OCI-LY1 (cell line): ENCODE measurements at regions not wholly inside any gene's neighbourhood (a gene's known extent, or its start where the extent isn't known, plus 50 kb on each side); places are given as distances from the start of the nearest gene placed in this dataset.

Source experiments
- CTCF ChIP-seq: fragments of 200-600 bp; sonication (generic), shearing (Covaris generic); IDR thresholded peaks from 2 replicates; pipeline ENCODE4 v1.5.1; 2017; ENCODE audit warnings: mild to moderate bottlenecking, antibody characterized with exemption, low read length, moderate library complexity, mixed read lengths
- EZH2 ChIP-seq: fragments of 200-600 bp; sonication (generic), shearing (Covaris generic); IDR thresholded peaks from 2 replicates; pipeline ENCODE4 v1.8.0; 2017; ENCODE audit warnings: borderline replicate concordance, mixed run types, mild to moderate bottlenecking, antibody characterized with exemption, low read length, moderate library complexity, mixed read lengths

- TF ChIP-seq CTCF (no peak), EZH2 (no peak)
Observed at GRCh38 chr4:13059019-13059418, 425.1 kb downstream of the RAB28 start.
